Transverse colon (tissue), 4 donors: ENCODE measurements at regions not wholly inside any gene's neighbourhood (a gene's known extent, or its start where the extent isn't known, plus 50 kb on each side); places are given as distances from the start of the nearest gene placed in this dataset.
A peak's percentile ranks its signal among the peaks of the same experiment; 100 is the strongest.
"Not testable (repeated sequence)": the region's sequence is repeated elsewhere in the genome, so short reads cannot be mapped to it uniquely, and the experiment has no call there.

ENCODE experiments used
- DNase-seq: peaks from one replicate; pipeline ENCODE4 v3.0.0-alpha.2; 2019
- H3K27ac ChIP-seq, 4 donors: fragments of 200-600 bp; sonication (generic); 2 replicates each; pipeline ENCODE4 v1.5.1; 2016 to 2018; ENCODE audit warnings: inconsistent platforms in 4 of 4
- H3K27me3 ChIP-seq: fragments of 200-600 bp; sonication (generic); 2 replicates; pipeline ENCODE4 v1.5.1; 2017; ENCODE audit warnings: inconsistent platforms
- H3K36me3 ChIP-seq, 4 donors: fragments of 200-600 bp; sonication (generic); 2 replicates each; pipeline ENCODE4 v1.5.1; 2017 to 2019; ENCODE audit warnings: inconsistent platforms in 4 of 4
- H3K4me1 ChIP-seq, 4 donors: fragments of 200-600 bp; sonication (generic); 2 replicates each; pipeline ENCODE4 v1.5.1; 2017 to 2020; ENCODE audit warnings: inconsistent platforms in 4 of 4
- H3K4me3 ChIP-seq, 4 donors: fragments of 200-600 bp; sonication (generic); 1 replicate in 1 of 4; 2 replicates in 3 of 4; pipeline versions ENCODE4 v1.5.1 to v1.6.1; 2017 to 2019; ENCODE audit warnings: inconsistent platforms in 4 of 4
- H3K9me3 ChIP-seq, 2 donors: fragments of 200-600 bp; sonication (generic); 2 replicates each; pipeline ENCODE4 v1.5.1; 2017 to 2019; ENCODE audit warnings: inconsistent platforms in 2 of 2
- EP300 ChIP-seq: sonication (generic); formaldehyde crosslinking; IDR thresholded peaks from one replicate; pipeline ENCODE4 v1.6.1; 2017; ENCODE audit warnings: antibody characterized with exemption, low read depth
- POLR2A ChIP-seq: fragments of 450-650 bp; IDR thresholded peaks from one replicate; pipeline ENCODE4 v1.6.1; 2016; ENCODE audit warnings: antibody characterized with exemption, mild to moderate bottlenecking, moderate library complexity
- POLR2AphosphoS5 ChIP-seq, 3 donors: sonication (generic); formaldehyde crosslinking; IDR thresholded peaks; one replicate each; pipeline ENCODE4 v1.6.1; 2016; ENCODE audit warnings: antibody characterized with exemption in 3 of 3
- WGBS, 2 donors: methylation state at CpG; one replicate each; pipeline ENCODE4 v1.1.5; 2018; ENCODE audit warnings: low coverage in 1 of 2; 5-methylcytosine and 5-hydroxymethylcytosine counted together
- in situ Hi-C, 4 donors: fragments of 200-750 bp; cut with MboI; loops; one replicate each; pipeline versions ENCODE4 v1.15.0 to v1.15.1; 2017; ENCODE audit warnings: low sequenced_read_pairs in 3 of 4, low pct_ligation_motif_present in 1 of 4, low pct_unique_long_range_greater_than_20kb in 1 of 4
- intact Hi-C: fragments of 100-400 bp; cut with DNase I; formaldehyde crosslinking; loops from one replicate; pipeline ENCODE4 v1.15.1; 2023; ENCODE audit warnings: low total_unique reads
- TF ChIP-seq, protein P1 (sequence below), 5 experiments: fragments of 200-600 bp in 3 of 5; fragments of 450-650 bp in 2 of 5; sonication (generic) in 3 of 5; IDR thresholded peaks; 1 replicate in 2 of 5; 2 replicates in 3 of 5; pipeline ENCODE4 v1.5.1; 2016 to 2017; ENCODE audit warnings: antibody characterized with exemption in 5 of 5, inconsistent platforms in 3 of 5, mild to moderate bottlenecking in 2 of 5, moderate library complexity in 1 of 5

DNA sequence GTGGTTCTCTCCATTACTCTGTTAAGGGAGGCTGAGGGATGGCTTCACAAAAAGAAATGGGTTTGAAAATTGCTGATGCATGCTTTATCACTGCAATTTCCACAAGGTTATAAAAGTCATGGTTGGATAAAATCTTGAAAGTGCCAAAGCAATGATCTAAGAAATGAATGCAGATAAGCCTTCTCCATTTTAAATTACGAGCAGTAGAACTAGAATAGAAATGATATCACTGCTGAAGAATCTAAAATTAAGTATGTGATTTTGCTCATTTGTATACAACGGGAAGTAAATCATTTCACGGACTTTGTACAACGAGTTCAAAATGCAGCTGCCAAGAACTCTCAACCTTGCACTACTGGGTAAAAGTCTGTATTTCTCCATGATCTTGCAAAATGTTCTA is 299.0 kb downstream of the PRELID2 start:
- Histone ChIP-seq H3K9me3 (peaks cover 0 to 13% of the 10 kb centered on the region in 2 donors), H3K27ac (no peak overlapping the region), H3K4me1 (peaks cover 0 to 10% (median 4%) of the 10 kb centered on the region in 4 donors), H3K27me3 (no peaks in the 10 kb centered on the region), H3K4me3 (no peak overlapping the region), H3K36me3 (no peaks in the 10 kb centered on the region)
- intact Hi-C loops = no loop called here
- TF ChIP-seq POLR2A (no peak), POLR2AphosphoS5 (IDR thresholded peaks at IDR 0.05) (no peak), EP300 (no peak)
- TF ChIP-seq, protein P1, sequence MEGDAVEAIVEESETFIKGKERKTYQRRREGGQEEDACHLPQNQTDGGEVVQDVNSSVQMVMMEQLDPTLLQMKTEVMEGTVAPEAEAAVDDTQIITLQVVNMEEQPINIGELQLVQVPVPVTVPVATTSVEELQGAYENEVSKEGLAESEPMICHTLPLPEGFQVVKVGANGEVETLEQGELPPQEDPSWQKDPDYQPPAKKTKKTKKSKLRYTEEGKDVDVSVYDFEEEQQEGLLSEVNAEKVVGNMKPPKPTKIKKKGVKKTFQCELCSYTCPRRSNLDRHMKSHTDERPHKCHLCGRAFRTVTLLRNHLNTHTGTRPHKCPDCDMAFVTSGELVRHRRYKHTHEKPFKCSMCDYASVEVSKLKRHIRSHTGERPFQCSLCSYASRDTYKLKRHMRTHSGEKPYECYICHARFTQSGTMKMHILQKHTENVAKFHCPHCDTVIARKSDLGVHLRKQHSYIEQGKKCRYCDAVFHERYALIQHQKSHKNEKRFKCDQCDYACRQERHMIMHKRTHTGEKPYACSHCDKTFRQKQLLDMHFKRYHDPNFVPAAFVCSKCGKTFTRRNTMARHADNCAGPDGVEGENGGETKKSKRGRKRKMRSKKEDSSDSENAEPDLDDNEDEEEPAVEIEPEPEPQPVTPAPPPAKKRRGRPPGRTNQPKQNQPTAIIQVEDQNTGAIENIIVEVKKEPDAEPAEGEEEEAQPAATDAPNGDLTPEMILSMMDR (IDR thresholded peaks at IDR 0.05) = no peak
- DNase-seq = no peak
- WGBS, 2 donors = 64 to 84% methylated on average over 4 of the region's 4 CpGs
- in situ Hi-C loops = no loop called here

DNA sequence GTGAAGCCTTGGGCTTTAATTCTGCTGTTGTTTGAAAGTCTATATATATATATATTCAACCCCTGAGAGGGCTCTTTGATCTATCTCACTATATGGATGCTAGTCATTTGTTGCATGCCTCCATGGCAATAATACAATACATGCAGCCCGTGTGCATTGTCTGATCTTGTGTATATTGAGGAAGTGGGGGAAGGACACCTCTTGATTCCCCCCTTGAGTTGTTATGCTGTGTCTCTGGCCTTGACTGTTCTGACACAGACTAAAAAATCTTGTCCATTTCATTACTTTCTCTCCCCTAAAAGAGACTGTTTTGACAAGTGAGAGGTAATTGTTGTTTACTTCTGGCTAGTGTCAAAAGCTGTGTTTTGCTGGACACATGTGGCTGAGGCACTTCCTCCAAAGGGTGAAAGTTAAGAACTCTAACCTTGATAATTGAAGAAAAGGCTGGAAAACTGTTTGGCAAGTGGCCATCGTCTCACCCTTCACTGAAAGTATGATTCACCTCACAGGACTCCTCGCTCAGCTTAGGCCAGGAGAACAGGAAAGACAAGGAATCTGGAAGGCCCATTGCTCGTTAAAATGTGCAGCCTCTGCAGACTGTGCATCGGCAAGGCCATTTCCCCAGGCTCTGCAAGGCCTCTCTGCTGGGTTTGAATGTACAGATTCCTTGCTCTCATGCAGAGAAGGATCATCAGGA is 304.0 kb downstream of the PRELID2 start:
- H3K27ac ChIP-seq = peak overlapping the region in 3 of 4 donors; percentile 5 to 39 (median 7)
- no peaks in the 10 kb centered on the region for H3K36me3 ChIP-seq
- H3K4me3 ChIP-seq = no peak overlapping the region
- WGBS, 2 donors = 27% methylated on average over 5 of the region's 5 CpGs; no CpG with 5 or more reads in 1 of the 2 donors
- H3K27me3 ChIP-seq = no peaks in the 10 kb centered on the region
- in situ Hi-C loops = no loop called here
- TF ChIP-seq, protein P1 (IDR thresholded peaks at IDR 0.05) = no peak
- TF ChIP-seq EP300 = no peak
- TF ChIP-seq POLR2A = no peak
- no peak for TF ChIP-seq POLR2AphosphoS5 (IDR thresholded peaks at IDR 0.05)
- intact Hi-C loops = no loop called here
- no peaks in the 10 kb centered on the region for H3K9me3 ChIP-seq
- peak; percentile 58 for DNase-seq
- H3K4me1 ChIP-seq = peaks cover 0 to 11% (median 4%) of the 10 kb centered on the region in 4 donors

DNA sequence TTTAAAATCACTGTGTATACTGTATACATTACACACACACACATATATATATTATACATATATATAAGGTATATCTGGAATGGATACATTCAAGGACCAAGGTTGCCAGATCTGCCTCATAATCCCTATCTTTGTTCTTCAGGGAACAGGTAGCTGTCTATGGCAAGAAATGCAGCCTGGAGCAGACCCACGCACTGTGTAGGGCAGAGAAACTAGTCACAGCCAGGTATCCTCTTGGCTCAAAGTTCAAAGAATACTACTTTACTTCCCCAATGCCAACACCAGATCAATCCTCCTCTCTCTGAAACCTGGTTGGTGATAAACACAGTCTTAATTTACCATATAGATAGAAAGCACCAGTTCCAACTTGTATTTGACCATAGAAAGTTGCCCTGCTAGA is 313.6 kb downstream of the PRELID2 start:
- Histone ChIP-seq H3K9me3 (peaks cover 0 to 8% of the 10 kb centered on the region in 2 donors), H3K27ac (no peak overlapping the region), H3K36me3 (no peaks in the 10 kb centered on the region), H3K27me3 (no peaks in the 10 kb centered on the region), H3K4me3 (no peak overlapping the region), H3K4me1 (no peaks in the 10 kb centered on the region)
- in situ Hi-C loops = no loop called here
- no peak for DNase-seq
- WGBS, 2 donors = 82 to 89% methylated on average over 1 of the region's 1 CpG
- no peak for TF ChIP-seq POLR2A
- intact Hi-C loops = no loop called here

DNA sequence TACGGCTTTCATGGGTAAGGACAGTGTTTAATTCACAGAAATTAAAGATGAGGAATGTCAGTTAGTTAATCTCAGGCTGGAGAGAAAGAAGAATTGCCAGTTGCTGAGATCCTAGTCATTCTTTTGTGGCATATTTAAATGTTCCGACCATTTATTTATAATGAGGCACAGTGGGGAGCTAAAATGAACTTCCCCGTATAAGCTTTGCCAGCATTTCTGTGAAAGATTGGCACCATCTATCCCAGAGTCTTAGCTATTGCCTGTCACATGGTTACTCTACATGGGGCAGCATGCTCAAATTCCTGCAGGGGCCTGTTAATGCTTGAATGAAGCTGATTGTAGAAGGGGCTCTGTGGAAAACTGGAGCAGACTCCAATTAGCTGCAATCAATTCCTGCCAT is 314.1 kb downstream of the PRELID2 start:
- TF ChIP-seq, protein P1 (IDR thresholded peaks at IDR 0.05) = no peak
- no peak for TF ChIP-seq EP300
- no peak for TF ChIP-seq POLR2AphosphoS5 (IDR thresholded peaks at IDR 0.05)
- TF ChIP-seq POLR2A = no peak
- intact Hi-C loops (no loop called here), in situ Hi-C loops (no loop called here)
- Histone ChIP-seq H3K36me3 (no peaks in the 10 kb centered on the region), H3K4me1 (no peaks in the 10 kb centered on the region), H3K27ac (no peak overlapping the region), H3K4me3 (no peak overlapping the region), H3K9me3 (peaks cover 0 to 8% of the 10 kb centered on the region in 2 donors), H3K27me3 (no peaks in the 10 kb centered on the region)
- no peak for DNase-seq
- 60 to 75% methylated on average over 3 of the region's 3 CpGs for WGBS, 2 donors

DNA sequence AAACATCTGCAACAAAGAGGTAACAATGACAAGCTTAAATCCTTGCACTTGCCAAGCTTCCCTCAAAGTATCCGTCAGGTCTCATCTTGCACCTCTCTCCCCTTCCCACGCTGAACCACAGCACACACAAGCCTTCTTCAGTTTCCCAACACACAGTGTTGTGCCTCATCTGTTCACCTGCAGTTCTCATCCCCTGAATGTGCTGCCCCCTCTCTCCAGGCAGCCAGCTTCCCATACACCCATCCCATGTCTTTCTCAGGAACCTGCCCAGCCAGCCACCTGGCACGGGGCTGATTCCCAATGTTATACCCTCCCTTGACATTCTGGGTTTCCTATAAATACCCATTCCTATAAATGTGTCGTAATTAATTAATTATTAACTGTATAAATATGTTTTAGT is 314.8 kb downstream of the PRELID2 start:
- Histone ChIP-seq H3K9me3 (peaks cover 0 to 8% of the 10 kb centered on the region in 2 donors), H3K27ac (no peak overlapping the region), H3K4me1 (no peaks in the 10 kb centered on the region), H3K36me3 (no peaks in the 10 kb centered on the region), H3K27me3 (no peaks in the 10 kb centered on the region), H3K4me3 (no peak overlapping the region)
- DNase-seq = no peak
- intact Hi-C loops = no loop called here
- TF ChIP-seq EP300 (no peak), POLR2A (no peak), POLR2AphosphoS5 (IDR thresholded peaks at IDR 0.05) (no peak)
- TF ChIP-seq, protein P1 (IDR thresholded peaks at IDR 0.05) = no peak
- in situ Hi-C loops = no loop called here
- 82 to 83% methylated on average over 4 of the region's 4 CpGs for WGBS, 2 donors

DNA sequence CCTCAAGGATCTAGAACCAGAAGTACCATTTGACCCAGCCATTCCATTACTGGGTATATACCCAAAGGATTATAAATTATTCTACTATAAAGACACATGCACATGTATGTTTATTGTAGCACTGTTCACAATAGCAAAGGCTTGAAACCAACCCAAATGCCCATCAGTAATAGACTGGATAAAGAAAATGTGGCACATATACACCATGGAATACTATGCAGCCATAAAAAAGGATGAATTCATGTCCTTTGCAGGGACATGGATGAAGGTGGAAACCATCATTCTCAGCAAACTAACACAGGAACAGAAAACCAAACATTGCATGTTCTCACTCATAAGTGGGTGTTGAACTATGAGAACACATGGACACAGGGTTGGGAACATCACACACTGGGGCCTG is 317.6 kb downstream of the PRELID2 start:
- H3K4me3 ChIP-seq, in situ Hi-C loops, DNase-seq, intact Hi-C loops, H3K36me3 ChIP-seq, H3K27ac ChIP-seq, H3K27me3 ChIP-seq, H3K4me1 ChIP-seq, H3K9me3 ChIP-seq: not testable (repeated sequence)
